Stimulated activated CD8-positive, alpha-beta memory T cell treated with anti-CD3 and anti-CD28 coated beads, Interleukin-7, amount 100 ng/mL, for 24 hours (primary cell): ENCODE measurements at regions not wholly inside any gene's neighbourhood (a gene's known extent, or its start where the extent isn't known, plus 50 kb on each side); places are given as distances from the start of the nearest gene placed in this dataset.
"Not testable (repeated sequence)": the region's sequence is repeated elsewhere in the genome, so short reads cannot be mapped to it uniquely, and the experiment has no call there.

Experiments
- DNase-seq: peaks from one replicate; pipeline ENCODE4 v3.0.0-alpha.2; 2020; ENCODE audit warnings: low read depth

DNA sequence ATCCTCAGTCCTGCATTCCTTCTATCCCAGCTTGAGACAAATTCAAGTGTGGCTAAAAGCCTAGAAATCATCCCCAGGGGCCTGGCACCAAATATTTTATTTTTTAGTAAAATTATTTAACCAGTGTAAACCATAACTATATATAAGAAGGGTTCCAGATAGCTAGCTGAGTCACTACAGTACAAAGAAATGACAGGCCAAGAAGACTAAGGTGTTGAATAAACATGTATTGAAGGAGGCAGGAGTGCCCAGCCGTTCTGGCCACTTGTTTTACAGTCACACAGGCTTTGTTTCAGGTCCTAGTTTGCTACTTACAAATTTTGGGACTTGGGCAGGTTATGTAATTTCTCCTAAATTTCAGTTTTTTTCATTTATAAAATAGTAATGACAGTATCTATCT lies 225.9 kb upstream of the PITX2 start:
- no peak for DNase-seq

DNA sequence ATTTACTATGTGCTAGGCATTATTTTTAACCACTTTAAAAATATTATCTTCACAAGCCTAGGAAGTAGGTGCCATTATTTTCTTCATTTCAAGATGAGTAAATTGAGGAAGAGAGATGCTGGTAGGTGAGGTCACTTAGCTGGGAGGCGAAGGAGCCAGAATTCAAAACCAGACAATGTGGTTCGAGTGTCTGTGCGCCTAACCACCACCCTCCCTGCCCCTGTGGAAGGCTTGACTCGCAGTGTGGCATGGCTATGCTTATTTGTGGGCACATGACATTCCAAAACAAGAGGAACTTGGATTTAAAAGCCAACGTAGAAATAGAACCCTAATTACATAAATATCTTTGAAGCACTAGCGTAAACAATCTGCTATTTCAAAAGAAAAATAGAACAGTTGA lies 226.6 kb upstream of the PITX2 start:
- no peak for DNase-seq

DNA sequence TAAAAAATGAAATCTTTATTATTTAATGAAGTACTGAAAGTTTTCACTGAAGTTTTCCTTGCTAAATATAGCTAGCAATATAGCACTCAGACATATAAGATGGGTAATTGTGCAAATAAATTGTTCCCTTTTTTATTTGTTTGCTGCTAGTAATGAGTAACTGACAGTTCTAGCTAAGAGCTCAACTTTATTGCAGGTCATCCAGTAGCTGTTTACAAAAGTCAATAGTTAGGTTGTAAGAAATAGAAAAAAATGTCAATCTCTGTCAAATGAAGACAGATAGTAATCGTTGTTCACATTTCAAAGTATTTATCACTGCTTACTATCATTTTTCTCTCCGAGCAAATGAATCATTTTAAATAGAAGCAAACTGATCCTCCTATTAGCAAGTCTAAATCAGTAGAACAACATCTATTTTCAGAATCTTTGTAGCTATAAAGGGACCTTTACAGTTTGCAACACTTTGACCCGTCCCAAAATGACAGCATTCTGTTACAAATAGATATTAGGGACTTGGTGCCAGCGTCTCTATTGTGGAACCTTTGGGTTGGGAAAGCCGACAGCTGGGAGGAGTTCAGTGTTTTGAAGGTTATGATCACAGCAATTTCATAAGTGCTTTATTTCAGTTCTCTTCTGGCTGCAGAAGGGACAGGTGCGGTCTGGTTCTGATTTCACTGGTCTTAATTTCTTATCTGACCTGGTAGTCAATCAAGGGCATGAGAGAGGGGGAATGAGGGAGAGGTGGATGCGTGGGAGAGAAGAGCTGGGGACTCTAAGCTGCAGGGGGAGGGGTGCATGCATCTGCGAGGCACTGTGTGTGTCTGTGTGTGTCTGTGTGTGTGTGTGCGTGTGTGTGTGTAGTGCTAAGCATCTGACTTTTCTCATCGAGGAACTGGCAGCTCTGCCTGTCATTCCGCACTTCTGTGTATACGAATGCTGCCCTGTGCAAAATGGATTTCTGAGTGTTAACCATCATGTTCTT lies 227.9 kb upstream of the PITX2 start:
- DNase-seq = no peak

DNA sequence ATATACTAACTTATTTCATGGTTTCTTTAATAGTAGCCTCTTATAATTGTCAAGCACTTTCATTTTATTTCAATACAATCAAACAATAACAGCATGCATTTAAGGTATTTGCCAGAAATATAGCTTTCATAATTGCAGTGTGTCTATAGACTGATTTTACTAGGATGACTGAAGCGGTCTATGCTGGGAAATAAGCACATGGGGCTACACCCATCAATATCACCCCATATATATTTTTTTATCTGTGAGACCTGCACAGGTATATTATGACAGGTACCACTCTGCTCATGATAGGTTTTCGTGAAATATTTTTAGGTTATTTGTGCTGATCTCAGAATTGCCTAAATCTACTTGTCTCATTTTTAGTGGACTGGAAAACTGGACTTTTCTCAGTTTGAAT lies 229.1 kb upstream of the PITX2 start:
- DNase-seq = no peak

DNA sequence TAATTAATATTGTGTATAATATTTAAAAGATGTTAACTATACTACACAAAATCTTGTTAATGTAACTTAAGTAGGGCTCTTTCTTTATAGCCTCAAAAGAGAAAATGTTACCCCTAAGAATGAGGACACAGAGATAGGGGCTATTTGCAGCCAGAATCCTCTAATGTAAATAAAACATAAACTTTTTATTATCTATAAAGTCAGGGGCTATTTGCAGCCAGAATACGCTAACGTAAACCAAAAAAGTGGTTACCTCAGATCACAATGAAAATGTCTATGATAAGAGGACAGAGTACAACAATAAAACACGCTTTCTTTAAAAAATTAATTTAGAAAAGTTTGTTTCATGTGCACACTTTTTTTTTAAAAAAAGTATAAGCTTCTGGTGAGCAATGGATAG lies 229.9 kb upstream of the PITX2 start:
- DNase-seq = no peak

DNA sequence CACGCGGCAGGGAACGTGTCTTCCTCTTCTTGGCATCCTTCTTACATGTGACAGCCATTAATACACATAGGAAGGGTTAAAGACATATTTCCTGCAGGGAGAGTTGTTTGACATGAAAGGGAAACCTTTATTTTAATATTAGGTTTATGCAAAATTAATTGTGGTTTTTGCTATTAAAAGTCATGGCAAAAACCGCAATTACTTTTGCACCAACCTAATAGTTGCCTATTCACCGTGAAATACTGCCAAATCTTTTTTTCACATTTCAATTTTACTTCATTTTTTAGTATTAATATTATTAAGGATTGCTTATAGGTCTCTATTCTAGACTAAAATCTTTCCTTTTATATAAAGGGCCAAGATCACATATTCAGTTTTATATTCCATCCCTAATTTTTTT lies 230.4 kb upstream of the PITX2 start:
- DNase-seq = no peak

DNA sequence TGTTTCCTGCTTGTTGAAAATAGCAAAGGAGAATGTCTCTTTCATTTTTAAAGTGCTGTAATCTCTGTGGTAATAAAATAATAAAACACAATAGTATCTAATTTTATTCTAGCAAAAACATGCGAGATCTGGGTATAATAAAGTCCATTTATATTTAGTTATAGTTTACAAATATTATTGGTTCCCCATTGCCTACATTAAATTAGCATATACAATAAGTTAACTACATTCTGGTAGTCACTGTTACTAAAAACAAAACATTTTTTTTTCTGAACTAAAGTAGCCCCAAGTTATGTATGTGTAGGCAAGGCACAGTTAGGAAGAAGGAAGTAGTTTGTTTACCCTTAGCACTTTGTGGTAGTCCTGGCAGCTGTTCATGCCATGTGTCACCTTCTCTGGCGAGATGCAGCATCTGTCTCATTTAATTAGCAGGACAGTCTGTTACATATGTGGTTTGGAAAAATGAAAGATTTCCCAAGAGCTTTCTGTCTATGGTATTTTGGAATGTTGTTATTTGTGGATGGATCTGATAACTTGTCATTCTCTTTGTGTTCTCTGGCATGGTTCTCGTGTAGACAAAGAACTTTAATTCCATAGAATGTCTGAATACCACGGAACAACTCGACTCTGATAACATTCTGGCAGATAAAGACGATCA lies 231.3 kb upstream of the PITX2 start:
- no peak for DNase-seq

DNA sequence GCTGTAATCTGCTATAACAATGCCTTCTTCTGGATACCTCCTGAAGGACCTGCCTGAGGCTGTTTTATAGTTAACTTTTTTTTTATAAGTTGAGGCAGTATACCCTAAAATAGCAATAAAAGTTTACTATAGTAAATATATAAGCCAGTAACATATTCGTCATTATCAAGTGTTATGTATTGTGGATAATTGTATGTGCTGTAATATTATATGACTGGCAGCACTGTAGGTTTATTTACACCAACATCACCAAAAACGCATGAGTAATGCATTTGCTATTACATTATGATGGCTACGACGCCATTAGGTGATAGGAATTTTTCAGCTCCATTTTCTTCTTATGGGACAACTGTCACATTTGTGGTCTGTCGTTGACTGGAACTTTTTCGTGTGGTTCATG lies 237.2 kb upstream of the PITX2 start:
- no peak for DNase-seq

DNA sequence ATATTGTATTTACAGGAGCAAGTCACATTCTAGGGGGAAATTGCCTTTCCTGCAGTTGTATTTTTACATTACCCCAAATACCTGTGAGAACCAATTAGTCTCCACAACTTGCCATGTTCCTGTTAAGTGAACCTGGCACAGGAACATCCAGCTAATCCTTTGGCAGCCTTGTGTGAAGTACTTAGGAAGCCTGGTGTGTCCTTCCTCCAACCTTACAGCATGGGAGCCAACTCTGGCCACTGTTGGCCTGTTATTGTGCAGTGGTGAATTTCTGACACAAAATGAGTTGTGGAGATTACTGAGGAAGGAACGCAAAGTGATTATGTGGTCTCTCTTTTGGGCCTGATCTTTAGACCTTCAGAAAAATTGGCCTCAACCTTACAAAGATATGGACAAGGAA lies 238.0 kb upstream of the PITX2 start:
- no peak for DNase-seq

DNA sequence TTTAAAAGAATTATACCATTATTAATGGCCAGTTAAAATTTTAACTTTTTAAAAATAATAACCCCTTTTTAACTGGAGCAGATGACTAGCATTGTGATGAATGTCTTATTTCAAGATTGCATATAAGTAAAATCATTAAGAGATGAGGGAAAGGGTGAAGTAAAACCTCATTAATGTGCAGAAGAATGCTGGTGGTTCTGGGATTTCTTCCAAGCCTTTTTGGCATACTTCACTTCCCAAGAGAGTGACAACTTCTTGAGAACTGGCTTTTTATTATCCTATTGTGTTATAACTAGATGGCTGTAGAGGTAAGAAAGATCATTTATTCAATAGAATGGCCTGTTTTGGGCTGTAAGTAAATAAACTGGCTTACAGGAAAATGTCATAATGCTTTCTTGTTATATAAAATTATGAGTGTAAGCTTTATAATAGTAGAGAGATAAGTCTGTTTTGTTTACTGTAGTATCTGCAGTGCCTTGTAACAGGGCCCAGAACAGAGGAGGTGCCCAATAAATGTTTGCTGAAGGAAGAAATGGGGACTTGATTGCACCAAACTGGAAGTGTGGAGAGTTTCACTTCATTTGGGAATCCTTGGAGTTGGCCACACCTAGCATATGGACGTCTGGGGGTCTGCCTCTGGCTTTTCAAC lies 242.9 kb upstream of the PITX2 start:
- no peak for DNase-seq

DNA sequence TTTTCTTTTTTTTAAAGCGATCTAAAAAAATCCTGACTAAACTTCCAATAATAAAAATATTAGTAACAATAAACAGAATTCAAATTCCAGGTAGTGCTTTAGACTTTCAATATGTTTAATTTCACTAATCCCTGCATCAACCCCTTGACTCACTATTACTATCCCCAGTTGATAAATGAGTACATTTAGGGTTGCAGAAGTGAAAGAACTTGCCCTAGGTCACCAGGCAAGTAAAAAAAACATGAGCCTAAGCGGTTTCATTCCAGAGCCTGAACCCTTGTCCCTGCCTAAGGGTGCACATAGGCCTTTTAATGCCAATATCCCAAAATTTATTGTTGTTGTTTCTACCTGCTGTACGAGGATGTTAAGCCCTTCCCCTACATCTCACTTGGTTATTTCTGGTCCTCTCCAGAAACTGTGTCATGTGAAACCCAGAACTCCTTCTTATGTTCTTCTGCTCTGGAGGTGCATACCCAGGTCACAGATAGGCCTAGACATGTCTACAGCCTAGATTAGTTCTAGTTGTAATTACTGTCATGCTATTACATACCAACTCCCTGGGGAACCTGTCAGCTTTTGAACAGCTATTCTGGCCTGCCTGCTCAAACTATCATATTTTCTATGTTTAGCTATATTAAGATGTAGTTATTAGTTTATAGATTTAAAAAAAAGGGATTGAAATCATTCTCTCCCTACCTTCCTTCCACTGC lies 244.5 kb upstream of the PITX2 start:
- DNase-seq = no peak

DNA sequence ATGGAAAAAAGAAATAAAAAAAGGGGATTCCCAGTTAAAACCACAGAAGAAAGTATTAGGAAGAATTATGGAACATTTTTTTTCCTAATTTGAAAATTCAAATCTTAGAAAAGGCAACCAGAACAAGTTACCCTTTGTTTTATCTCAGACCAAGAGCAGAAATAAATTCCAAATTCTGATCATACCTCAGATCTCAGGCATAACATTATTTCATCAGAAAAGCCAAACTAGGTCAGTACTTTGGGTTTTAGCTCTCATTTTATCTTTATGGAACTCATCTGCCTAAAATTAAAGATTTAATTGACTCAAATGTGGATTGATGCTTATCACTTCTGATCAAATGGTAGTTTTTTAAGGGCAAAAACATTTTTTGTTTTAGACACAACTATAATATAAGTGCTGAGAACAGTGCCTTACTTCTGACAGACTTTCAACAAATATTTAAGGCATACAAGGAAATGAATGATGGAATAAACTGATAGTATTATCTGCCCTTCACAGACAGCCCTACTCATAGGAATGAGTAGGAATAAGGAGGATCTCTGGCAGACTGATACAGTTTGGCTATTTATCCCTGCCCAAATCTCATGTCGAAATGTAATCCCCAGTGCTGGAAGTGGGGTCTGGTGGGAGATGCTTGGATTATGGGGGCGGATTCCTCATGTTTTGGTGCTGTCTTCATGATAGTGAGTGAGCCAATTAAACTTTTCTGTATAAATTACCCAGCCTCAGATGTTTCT lies 245.3 kb upstream of the PITX2 start:
- no peak for DNase-seq

DNA sequence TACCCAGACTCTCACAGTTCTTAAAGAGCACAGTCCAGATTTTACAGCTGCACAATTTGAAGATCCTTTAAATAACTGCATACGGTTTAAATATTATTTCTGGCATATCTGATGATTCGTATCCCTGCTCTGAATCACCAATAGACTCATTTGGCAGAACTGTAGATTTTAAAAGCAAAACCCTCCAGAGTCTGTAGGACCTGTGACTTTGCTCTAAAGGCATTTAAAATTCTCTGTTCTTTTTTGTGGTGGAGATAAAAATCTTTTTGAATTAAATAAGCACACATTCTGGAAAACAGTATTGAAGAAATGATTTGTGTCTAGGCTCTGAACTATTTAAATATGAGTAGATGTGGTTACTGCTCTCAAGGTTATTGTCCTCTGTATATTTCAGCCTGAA lies 246.2 kb upstream of the PITX2 start:
- DNase-seq = no peak

DNA sequence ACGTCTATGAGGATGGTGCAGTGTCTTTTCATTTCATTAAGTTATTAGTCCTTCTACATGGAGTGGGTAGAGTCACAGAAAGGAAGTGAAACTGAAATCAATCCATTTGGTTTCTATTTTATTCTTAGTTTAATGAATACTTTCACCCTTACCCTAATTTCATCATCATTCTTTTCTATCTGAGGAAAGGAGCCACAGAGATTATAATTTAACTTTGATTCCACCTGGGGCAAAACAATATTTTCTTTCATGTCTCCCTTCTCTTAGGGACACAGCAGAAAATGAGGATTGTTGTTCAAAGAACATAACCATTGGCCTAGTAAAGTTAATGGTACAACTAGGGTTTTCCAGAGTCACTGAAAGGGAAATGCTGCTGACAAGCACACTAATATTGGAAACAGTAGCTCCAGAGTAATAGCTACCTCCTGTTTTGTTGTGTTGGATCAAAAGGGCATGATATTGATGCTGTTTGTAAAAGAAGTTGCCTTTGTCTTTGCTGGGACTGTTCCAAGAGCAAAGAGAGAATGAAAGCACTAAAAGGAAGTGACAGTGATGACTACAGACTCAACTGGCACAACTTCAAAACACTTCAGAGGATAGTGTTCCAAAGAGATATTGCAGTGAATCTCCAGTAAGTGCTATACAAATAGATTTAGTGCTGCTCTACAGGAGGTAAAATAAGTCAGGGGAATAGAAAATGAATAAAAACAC lies 247.1 kb upstream of the PITX2 start:
- no peak for DNase-seq

DNA sequence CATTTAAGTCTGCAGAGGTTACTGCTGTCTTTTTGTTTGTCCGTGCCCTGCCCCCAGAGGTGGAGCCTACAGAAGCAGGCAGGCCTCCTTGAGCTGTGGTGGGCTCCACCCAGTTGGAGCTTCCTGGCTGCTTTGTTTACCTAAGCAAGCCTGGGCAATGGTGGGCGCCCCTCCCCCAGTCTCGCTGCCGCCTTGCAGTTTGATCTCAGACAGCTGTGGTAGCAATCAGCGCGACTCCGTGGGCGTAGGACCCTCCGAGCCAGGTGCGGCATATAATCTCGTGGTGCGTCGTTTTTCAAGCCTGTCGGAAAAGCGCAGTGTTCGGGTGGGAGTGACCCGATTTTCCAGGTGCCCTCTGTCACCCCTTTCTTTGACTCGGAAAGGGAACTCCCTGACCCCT lies 253.3 kb upstream of the PITX2 start:
- not testable (repeated sequence) for DNase-seq

DNA sequence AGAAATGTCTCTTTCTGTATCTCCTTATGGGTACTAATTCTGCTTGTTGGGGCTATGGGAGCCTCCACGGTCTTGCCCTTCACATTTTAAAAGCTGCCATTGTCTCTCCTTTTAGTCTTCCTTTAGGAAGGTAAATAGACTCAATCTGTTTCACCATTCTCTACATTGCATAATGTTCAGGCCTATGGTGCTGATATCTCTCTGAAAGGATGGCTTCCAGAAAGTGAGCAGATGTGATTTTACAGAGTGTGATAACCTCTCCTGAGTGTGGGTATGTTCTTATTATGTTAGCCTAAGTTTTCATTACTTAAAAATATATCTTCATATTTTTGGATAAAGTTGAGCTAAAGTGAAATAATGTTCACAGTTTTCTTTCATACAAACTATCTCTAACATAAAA lies 254.0 kb upstream of the PITX2 start:
- no peak for DNase-seq

DNA sequence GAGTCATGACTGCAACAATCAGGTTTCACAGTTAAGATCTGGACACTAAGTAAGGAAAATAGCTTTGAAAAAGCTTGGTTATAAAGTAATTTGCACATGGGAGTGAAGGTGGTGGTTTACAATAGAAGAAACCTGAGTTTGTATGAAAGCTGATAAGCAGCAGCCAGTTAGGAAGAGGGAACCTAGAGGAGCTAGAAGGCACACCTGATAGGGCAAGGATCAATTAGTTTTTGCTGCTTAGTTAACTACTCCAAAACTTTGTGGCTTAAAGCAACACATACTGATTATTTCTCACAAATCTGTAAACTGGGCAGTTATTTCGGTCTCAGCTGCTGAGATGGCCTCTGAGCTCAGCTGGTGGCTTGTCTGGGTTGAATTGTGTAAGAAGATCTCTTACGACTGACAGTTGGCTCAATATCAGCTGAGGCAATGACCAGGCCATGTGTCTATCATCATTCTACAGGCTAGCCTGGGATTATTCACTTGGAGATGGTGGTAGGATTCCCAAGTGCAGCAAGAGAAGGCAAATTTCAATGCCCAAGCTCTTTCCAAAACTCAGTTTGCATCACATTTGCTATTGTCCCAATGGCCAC lies 255.0 kb upstream of the PITX2 start:
- no peak for DNase-seq

DNA sequence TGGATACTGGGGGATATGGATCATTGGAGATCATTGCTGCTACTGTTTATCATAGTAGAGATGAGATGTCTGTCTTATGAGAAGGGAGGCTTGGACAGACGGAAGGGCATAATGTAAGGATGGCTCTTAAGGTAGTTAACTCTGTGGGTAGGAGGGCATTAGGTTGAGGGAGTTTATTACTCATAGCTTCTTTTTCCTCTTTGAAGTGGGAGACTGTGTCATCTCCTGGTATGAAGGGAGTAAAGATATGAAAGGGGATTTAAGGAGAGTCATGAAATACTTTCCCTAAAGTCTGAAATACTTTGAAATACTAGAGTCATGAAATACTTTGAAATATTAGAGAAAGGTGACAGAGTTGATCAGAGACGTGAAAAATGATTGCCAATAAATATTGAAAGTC lies 255.5 kb upstream of the PITX2 start:
- DNase-seq = no peak

DNA sequence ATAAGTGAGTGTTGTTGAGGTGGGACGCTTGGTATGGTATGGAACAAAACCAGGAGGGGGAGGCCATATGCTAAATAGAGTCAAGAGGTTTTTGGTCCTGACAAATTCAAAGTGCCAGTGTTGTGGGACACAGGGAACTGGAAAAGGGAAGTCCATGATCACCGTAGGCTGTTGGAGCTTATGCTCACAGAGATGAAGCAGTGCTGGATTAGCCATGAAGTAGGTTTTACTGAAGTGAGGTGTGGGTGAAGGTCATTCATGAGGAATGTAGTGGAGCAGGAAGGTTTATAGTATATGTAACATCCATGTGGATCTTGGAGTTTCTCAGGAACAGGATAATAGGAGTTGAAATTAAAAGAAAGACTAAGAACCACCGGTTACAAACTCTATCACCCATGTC lies 256.1 kb upstream of the PITX2 start:
- no peak for DNase-seq

DNA sequence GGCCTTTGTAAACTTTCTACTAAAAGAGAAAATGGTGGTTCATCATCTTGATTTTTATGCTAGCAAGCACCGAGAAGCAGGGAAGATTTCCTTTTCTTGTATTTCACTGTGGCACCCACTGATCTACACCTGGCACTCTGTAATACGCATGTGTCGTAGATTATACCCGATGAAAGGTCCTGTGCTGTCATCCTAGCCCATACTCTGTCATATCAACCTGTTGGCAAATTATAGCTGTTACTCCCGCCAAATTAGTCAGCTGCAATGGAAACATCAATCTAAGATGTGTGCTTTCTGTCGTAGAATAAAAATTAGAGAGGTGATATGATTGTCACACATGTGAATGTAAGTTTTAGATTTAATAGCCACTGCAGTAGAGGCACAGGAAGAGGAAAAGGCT lies 263.4 kb upstream of the PITX2 start:
- DNase-seq = no peak

DNA sequence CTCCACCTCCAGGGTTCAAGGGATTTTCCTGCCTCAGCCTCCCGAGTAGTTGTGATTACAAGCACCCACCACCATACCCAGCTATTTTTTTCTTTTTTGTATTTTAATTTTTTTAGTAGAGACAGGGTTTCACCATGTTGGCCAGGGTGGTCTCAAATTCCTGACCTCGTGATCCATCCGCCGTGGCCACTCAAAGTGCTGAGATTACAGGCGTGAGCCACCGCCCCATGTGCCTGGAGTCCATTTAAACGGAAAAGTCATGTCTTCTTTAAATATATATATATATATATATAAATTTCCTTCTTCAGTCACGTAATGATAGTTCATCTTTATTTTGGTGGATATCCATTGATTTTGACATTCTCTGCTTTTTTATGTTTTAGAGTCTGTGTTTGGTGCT lies 264.0 kb upstream of the PITX2 start:
- DNase-seq = no peak
